PC-3 (cell line): ENCODE measurements at regions not wholly inside any gene's neighbourhood (a gene's known extent, or its start where the extent isn't known, plus 50 kb on each side); places are given as distances from the start of the nearest gene placed in this dataset.

ENCODE experiments used
- EZH2 ChIP-seq: fragments of 300-600 bp; sonication (generic); IDR thresholded peaks from one replicate; pipeline ENCODE4 v1.6.1; 2017; ENCODE audit warnings: antibody characterized with exemption, mild to moderate bottlenecking, low read length; ENCODE audit not compliant: unreplicated experiment
- EZH2phosphoT487 ChIP-seq: fragments of 300-600 bp; sonication (generic); IDR thresholded peaks from 2 replicates; pipeline ENCODE4 v1.6.1; 2018; ENCODE audit warnings: mild to moderate bottlenecking, antibody characterized with exemption, low read length, borderline replicate concordance
- TF ChIP-seq, protein P1 (sequence below): fragments of 300-600 bp; sonication (generic); conservative IDR thresholded peaks from 2 replicates; pipeline ENCODE4 v1.5.1; 2017; ENCODE audit warnings: antibody characterized with exemption, low read depth, mild to moderate bottlenecking, low read length

DNA sequence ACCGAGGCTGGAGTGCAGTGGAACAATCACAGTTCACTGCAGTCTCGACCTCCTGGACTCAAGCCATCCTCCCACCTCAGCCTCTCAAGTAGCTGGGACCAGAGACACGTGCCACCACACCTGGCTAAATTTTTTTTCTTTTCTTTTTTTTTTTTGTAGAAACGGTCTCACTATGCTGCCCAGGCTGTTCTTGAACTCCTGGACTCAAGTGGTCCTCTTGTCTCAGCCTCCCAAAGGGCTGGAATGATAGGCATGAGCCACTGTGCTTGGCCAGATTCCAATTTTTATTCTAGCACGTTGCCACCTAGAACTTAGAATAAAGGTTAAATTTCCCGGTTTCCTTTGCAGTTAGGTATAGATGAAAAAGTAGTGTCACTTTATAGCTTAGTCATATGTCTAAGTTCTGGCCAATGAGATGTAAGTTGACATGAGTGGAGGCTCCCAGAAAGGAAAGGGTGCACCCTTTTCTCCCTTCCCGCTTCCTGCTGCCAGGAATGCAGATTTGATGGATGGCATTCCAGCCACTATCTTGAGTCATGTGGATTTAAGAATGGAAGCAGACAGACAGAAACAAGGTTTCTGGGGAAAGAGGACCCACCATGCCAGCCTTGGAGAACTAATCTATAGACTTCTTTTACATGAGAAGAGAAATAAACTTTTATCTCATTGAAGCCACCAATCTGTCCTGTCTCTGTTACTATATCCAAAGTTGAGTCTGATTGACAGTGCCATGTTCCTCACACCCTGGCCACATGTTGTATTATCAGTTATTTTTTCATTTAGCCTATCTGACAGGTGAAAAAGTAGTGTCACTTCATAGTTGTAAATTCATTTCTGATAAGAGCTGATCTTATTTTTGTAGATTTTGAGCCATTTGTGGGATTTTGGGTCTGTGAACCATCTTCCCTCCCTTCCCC lies 60.6 kb upstream of the NCOA3 start:
- TF ChIP-seq, protein P1, sequence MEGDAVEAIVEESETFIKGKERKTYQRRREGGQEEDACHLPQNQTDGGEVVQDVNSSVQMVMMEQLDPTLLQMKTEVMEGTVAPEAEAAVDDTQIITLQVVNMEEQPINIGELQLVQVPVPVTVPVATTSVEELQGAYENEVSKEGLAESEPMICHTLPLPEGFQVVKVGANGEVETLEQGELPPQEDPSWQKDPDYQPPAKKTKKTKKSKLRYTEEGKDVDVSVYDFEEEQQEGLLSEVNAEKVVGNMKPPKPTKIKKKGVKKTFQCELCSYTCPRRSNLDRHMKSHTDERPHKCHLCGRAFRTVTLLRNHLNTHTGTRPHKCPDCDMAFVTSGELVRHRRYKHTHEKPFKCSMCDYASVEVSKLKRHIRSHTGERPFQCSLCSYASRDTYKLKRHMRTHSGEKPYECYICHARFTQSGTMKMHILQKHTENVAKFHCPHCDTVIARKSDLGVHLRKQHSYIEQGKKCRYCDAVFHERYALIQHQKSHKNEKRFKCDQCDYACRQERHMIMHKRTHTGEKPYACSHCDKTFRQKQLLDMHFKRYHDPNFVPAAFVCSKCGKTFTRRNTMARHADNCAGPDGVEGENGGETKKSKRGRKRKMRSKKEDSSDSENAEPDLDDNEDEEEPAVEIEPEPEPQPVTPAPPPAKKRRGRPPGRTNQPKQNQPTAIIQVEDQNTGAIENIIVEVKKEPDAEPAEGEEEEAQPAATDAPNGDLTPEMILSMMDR, result no peak
- TF ChIP-seq EZH2phosphoT487, result no peak
- TF ChIP-seq EZH2, result no peak
